Gastroesophageal sphincter (tissue), 3 donors: ENCODE measurements at regions not wholly inside any gene's neighbourhood (a gene's known extent, or its start where the extent isn't known, plus 50 kb on each side); places are given as distances from the start of the nearest gene placed in this dataset.

Experiments
- CTCF ChIP-seq, 4 experiments: fragments of 200-600 bp in 2 of 4; fragments of 450-650 bp in 2 of 4; sonication (generic) in 1 of 4; IDR thresholded peaks; one replicate each; pipeline ENCODE4 v1.5.1; 2017 to 2019; ENCODE audit warnings: antibody characterized with exemption in 4 of 4, mild to moderate bottlenecking in 2 of 4, moderate library complexity in 2 of 4
- EP300 ChIP-seq: sonication (generic); formaldehyde crosslinking; IDR thresholded peaks from one replicate; pipeline ENCODE4 v1.6.1; 2017; ENCODE audit warnings: antibody characterized with exemption, mild to moderate bottlenecking
- POLR2A ChIP-seq, 2 donors: fragments of 450-650 bp; IDR thresholded peaks; one replicate each; pipeline ENCODE4 v1.6.1; 2017; ENCODE audit warnings: antibody characterized with exemption in 2 of 2, mild to moderate bottlenecking in 2 of 2, moderate library complexity in 1 of 2
- POLR2AphosphoS5 ChIP-seq: sonication (generic); formaldehyde crosslinking; IDR thresholded peaks from one replicate; pipeline ENCODE4 v1.6.1; 2017; ENCODE audit warnings: antibody characterized with exemption

- TF ChIP-seq CTCF (IDR thresholded peaks at IDR 0.05) (no peak), POLR2A (IDR thresholded peaks at IDR 0.05) (no peak), POLR2AphosphoS5 (no peak), EP300 (no peak)
Observed at GRCh38 chr13:106689906-106690305, 122.0 kb upstream of the ARGLU1 start.
